ENCODE measurements at regions not wholly inside any gene's neighbourhood (a gene's known extent, or its start where the extent isn't known, plus 50 kb on each side); places are given as distances from the start of the nearest gene placed in this dataset.
"Not testable (repeated sequence)": the region's sequence is repeated elsewhere in the genome, so short reads cannot be mapped to it uniquely, and the experiment has no call there.

DNA sequence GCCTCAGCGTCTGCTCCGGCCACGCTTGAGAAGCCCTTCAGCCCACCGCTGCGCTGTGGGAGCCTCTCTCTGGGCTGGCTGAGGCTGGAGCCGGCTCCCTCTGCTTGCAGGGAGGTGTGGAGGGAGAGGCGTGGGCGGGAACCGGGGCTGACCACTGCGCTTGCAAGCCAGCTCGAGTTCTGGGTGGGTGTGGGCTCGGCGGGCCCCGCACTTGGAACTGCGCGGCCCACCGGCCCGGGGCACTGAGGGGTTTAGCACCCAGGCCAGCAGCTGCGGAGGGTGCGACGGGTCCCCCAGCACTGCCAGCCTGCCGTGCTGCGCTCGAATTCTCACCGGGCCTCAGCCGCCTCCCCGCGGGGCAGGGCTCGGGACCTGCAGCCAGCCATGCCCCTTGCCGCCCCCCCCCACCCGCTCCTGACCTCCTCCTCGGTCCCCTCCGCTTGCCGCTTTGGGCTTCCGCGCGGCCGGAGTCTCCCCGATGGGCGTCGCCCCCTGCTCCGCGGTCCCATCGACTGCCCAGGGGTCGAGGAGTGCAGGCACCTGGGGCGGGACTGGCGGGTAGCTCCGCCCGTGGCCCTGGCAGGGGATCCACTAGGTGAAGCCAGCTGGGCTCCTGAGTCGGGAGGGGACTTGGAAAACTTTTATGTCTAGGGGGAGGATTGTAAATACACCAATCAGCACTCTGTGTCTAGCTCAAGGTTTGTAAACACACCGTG, 106.7 kb downstream of the RAP2B start:
- DNase-seq (ENCODE audit: low read depth), result no peak

DNA sequence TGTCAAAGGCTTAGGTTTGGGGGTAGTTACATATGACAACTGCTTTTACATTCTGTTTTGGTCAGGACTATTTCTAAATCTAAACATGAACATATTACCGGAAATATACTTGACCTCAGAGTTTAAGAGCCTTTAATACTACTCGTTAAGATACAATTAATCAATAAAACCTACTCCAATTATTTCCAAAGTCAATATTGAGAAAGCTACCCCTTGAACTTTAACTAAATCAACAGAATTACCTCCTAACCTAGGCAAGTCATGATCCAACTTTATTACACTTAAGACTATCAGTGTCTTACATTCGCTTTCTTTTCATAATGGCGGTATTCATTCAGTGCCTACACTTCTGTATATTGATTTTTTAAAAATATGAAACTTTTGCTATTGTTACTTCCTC, 107.7 kb downstream of the RAP2B start:
- DNase-seq (ENCODE audit: low read depth), result no peak

DNA sequence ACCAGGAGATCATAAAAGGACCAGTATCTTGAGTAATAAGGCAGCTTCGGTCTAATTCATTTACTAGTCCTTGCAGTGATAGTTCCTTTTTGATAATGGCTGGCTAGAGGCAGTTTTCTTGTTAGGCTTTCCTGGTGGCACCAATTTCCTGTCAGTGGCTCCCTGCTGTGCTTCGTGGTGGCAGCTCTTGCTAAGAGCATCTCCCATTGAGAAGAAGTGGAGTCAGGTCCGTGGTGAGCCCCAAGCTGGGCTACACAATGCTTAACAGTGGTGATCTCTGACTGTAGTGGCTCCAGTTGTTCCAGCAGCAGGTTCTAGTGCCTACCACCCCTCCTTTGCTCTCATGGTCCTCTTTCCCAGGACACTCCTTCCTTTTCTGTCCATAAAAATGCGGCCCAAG, 111.2 kb downstream of the RAP2B start:
- DNase-seq (ENCODE audit: low read depth), result no peak

DNA sequence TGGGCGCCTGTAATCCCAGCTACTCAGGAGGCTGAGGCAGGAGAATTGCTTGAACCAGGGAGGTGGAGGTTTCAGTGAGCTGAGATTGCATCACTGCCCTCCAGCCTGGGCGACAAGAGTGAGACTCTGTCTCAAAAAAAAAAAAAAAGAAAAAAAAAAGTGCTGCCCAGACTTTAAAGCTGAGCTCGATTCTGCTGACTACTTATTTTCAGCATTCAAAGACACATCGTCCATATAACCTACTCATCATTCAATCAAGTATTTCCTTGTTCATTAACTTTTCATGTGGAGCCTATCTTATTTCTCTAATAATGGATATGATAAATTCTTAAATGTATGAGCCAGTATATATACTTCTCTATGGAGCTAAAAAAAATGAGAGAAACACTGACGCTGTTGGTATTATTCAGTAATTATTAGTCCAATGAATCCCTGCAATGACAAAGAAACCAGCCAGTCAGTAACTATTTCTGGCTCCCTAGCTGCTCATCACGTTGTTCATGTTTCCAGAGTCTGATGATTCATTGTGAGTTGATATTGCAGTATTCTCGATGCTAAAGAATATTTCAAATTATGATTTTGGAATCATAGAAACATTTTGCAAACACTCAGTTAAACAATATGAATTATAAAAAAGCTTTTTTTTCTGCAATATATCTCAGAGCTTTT, 111.9 kb downstream of the RAP2B start:
- peak; percentile 62 for DNase-seq (ENCODE audit: low read depth)

DNA sequence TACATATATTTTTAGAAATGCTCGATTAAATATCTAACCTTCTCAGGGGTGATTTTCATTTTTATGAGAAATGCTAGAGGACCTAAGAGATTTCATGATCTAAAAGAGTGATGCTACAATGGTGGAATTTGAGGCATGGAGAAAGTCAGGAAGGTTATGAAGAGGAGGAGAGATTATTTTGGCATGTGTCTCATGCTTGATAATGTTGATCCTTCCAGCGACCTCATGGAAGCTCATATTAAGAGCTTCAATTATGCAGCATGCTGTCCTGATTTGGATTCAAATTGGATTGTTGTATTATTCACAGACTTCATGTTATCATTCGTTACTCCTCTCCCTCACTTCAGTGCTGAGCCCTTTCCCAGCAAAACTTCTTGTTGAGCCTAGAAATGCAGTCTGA, 112.5 kb downstream of the RAP2B start:
- no peak for DNase-seq (ENCODE audit: low read depth)

DNA sequence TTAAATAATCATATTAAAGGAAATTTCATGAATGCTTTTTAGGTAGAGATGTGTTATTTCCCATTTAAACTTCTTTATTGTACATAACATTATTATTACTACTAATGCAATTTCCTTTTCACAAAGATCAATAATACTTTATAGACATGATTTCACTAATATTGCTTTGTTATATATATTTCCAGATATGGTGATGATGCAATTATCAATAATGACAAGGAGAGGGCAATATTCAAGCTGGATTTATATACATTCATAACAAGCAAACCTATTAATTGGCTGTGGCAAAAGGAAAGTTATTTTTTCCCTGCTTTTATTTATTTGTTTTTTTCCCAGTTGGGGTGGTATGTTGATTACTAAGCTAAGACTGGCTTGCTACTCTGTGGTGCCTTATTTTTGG, 113.5 kb downstream of the RAP2B start:
- DNase-seq (ENCODE audit: low read depth), result no peak

DNA sequence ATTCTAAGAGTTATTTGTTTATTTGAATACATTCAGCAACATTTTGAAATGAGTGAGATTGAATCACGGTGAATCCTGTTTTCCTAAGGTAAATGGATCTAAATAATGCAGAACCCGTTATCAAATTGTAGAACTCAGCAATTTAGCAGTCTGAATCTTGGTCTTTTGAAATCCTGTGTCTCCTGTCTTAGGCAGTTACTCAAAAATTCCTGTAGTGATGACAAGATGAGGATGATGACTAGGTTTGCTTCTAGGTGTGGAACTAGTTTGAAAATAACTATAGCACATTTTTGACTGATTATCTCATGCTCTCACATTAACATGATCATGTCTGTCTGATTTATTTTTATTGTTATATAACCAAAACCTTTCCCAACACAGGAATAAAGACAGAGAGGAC, 115.0 kb downstream of the RAP2B start:
- DNase-seq (ENCODE audit: low read depth), result peak; percentile 27

DNA sequence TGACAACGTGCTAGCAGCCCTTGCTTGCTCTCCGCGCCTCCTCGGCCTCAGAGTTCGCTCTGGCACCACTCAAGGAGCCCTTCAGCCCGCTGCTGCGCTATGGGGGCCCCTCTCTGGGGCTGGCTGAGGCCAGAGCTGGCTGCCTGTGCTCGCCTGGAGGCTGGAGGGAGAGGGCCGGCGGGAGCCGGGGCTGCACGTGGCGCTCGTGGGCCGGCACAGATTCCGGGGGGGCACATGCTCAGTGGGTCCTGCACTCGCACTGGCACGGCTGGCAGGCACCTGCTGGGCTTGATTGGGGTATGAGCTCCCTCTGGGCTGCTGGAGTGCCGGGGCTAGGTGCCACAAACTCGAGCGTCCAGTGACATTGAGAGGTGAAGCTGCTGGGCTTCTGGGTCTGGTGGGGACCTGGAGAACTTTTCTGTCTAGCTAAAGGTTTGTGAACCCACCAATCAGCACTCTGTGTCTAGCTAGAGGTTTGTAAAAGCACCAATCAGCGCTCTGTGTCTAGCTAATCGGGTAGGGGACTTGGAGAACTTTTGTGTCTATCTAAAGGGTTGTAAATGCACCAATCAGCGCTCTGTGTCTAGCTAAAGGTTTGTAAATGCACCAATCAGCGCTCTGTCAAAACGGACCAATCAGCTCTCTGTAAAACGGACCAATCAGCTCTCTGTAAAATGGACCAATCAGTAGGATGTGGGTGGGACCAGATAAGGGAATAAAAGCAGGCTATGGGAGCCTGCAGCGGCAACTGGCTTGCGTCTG, 119.4 kb downstream of the RAP2B start:
- DNase-seq (ENCODE audit: low read depth), result not testable (repeated sequence)

DNA sequence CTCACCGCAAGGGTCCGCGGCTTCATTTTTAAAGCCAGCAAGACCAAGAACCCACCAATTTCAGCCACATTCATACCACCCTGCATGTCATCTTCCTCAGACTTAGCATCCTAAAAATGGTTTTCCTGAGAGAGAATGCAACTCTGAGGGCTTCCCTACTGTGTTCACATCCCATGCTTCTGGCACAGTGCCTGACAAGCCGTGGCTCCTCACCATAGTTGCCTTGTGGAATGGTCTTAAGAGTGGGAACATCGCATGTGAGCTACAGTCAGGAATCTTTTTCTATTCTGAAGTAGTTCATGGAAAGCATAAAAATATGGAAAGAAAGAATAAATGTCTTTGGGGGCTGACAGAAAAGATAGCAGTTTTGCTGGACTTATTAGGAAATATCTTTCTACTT, 120.3 kb downstream of the RAP2B start:
- DNase-seq (ENCODE audit: low read depth), result no peak

DNA sequence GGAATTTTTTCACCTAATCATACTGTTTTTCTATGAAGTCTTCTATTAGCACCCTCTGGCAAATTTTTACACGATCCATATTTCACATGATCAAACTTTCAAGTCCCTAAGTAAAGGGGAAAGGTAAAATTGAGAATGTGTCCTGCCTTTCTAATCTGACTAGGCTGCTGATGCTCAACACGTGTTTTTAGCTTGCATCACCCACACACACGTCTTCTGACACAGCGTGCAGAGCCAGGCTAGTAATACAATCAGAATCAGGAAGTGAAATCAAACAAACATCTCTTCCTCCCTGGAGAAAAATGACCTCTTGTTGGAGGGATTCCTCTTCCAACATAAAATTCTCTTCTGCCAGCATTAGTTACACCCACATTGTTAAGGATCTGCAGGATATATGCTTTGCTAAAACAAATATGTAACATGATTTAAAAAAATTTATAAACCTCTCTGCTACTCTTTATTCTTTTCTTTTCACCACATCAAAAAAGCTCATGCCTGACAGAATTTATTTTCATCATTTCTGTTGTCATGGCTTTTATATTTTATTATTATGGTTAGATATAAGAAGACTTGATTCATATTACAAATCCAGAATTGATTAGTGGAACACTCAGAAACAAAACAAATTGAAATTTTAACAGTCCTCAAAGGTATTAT, 122.4 kb downstream of the RAP2B start:
- peak; percentile 82 for DNase-seq (ENCODE audit: low read depth)

DNA sequence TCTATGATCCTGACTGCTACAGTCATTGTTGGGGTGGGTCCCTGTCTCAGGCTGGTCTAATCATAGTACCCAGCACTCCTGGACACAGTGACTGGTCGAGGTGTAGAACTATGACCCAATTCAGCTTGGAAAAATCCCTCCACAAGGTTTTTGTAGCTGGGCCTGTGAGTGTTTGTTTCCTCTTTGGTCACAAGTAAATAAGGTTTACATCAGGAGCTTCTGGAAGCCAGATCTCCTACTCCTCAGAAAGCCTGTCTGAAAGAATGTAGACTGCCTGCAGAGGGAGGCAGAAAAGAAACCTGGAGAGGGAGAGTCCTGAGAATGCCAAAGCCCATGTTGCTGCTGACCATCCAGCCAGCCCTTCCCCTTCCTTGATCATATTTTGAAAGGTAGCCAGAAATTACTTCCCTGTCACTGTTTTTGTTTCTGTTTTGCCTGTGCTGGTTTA, 123.2 kb downstream of the RAP2B start:
- peak; percentile 38 for DNase-seq (ENCODE audit: low read depth)

DNA sequence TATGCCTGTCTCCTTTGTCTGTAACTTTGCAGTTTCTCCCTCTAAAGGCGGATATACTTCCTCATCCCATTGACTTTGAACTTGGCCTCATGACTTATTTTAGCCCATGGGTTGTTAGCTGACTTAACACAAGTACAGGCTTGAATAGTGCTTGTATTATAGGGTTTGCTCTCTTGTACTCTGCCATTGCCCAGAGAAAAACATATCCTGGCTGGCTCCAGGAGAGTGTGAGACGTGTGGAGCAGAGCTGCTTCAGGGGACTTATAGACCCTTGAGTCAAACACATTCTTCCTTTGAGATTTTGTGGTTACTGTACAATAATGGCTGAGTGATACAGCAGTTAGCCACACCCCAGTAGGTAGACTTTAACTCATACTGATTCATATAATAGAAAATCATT, 124.0 kb downstream of the RAP2B start:
- no peak for DNase-seq (ENCODE audit: low read depth)

DNA sequence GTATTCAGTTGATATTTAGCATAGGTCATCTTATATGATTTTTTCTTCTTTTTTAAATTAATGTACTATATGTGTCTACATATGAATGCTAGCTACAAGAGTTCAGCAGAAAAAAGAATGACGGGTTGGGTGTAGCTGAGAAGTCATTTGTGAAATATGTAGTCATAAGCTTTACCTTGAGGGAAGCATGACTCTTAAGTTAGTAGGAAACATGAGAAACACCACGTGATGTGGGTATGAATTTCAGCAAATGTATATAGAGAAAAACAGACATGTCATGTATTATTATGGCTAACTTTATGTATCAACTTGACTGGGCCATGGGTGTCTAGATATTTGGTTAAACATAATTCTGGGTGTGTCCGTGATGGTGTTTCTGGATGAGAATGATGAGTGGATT, 125.0 kb downstream of the RAP2B start:
- no peak for DNase-seq (ENCODE audit: low read depth)

DNA sequence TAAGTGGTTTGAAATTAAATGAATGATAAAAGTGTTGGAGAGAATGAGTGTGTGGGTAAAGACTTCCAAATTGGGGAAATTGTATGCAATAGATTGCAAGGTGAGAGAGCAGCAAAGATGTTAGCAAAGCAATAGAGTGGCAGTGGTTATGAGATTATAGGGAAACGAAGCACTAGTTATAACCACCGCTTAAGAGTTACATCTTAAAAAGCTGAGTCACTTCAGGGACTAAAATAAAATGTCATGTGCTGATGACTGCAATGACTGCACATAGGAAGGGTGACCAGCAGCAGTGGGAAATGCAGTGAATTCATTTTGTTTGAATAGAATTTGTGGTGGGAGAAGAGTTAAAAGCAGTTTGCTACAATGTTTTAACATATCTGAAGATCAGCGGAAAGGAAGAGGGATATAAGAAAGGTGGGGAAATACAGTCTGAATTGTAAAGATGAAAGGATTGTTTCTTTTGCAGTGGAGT, 127.3 kb downstream of the RAP2B start:
- peak; percentile 60 for DNase-seq (ENCODE audit: low read depth)

DNA sequence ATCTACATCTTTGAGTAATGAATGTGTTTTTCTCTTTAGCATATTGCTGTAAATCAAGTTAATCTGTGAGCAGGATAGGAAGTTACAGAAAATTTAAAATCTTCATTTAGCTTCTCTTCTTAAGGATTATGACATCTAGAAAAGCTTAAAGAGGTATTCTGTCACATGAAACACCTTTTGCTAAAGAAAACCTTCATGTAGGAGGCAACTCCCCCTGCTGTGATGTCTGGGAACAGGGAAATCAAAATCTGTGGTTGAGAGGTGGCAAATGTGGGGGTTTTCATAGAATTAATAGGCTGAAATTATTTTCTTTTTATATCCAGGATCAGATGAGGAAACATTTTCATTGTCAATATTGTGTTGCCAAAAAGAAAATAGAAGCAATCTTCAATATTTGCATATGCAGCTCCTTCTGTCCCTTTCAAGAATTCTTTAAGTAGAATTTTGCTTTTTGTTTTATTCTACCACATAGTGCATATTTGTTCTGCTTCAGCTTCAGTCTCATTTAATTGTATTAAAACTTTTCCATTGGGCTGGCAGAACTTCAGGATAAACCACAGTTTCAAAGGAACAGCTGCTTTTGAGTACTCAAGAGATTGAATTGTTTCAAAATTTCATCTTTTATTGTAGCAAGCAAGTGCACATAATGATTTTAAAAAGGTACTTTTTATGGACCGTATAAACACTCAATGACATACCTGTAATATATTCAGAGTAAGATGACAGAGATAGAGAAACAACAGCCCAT, 128.4 kb downstream of the RAP2B start:
- peak; percentile 51 for DNase-seq (ENCODE audit: low read depth)

DNA sequence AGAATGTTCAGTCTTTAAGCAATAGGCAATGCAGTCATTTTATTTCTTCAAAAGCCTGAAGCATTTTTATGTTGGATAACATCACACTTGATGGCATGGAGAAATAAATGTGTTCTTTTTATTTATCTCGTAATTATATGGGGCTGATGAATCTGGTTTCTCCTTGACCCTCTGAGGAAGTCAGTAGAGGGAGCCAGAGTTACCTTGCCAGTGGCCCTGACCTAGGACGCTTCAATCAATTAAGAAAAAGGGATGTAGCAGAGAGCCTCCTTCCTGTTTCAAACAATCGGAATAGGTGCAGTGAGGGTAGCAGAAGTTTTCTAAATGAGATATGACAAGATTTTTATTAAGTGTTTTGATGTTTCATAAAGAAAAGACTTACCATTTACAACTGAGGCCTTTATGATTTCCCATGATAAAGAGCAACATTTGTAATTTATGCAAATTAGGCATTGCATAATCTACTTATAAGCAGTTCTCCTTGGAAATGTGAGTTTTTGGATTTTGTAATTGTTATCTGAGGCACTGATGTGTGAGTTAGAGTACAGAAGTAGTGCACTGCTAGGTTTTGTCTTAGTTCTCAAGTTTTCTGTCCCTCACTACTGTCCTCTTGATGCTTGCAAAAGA, 129.1 kb downstream of the RAP2B start:
- no peak for DNase-seq (ENCODE audit: low read depth)

DNA sequence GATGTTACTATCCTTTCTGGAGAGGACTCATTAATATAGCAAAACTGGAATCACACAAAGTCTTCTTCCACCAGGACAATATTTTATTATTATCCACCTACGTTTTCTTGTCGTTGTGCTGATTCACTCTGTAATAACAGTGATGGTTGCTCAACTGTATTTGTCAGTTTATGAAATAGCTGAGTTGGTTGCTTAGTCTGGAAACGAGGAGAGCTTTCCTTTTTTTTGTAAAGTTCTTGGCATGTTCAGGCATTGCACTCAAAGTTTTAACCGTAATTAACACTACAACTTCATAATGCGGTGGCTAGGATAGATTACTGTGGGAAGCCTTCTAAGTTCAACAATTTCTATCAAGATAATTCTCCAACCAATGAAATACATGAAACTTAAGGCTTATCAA, 131.2 kb downstream of the RAP2B start:
- peak; percentile 57 for DNase-seq (ENCODE audit: low read depth)

DNA sequence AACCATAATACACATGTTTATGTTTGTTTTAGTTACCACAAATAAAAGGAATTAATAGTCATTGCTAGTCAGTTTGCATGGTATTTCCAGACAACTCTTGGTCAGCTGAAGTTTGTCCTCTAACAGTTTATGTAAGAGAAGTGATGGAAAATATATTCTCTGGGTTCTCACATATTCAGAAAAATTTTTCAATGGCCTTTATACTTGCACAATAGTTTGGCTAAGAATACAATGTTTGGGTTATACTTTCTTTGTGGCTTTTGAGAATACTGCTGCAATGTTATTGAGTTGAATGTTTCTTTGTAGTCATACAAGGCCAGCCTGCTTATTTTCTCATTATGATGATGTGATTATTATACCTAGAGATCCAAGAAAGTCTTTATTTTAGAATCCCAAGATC, 133.9 kb downstream of the RAP2B start:
- no peak for DNase-seq (ENCODE audit: low read depth)

DNA sequence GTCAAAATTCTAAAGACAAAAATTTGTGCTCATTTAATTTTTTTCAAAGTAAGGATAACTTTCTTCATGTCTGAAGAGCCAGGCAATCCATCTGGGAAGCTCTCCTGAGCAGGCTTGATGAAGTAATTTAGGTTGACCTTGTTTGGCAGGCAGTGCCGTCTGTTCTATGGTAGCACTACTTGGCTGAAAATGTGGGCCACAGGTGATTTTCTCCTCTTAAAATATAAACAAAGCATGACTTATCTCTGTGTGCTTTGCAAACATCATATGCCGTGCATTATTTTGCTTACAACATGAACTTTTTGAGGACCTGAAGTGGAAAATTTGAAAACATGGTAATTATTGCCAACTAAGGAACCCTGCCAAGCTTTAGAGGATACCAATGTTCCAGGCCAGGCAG, 143.2 kb downstream of the RAP2B start:
- no peak for DNase-seq (ENCODE audit: low read depth)

DNA sequence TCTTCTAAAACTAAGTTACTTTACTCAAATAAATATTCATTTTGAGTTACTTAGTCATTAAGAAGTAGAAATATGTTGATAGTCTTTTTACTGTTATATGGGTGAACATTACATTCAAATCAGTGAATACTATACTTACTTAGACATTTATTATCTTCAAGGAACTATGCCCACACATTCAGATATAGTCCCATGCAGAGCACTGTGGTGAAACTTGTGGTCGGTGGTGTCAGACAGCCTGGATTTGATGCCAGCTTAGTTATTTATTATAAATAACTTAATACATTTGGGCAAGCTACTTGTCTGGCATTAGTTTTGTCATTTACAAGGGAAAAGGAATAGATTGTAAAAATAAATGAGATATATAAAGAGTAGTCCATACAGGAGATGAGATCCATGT, 149.5 kb downstream of the RAP2B start:
- DNase-seq (ENCODE audit: low read depth), result no peak
